Pons (tissue), 1 donor: ENCODE measurements at regions not wholly inside any gene's neighbourhood (a gene's known extent, or its start where the extent isn't known, plus 50 kb on each side); places are given as distances from the start of the nearest gene placed in this dataset.
"Not testable (repeated sequence)": the region's sequence is repeated elsewhere in the genome, so short reads cannot be mapped to it uniquely, and the experiment has no call there.

Experiments used
- DNase-seq: peaks from one replicate; pipeline ENCODE4 v3.0.0-alpha.2; 2016; ENCODE audit warnings: low spot score

DNA sequence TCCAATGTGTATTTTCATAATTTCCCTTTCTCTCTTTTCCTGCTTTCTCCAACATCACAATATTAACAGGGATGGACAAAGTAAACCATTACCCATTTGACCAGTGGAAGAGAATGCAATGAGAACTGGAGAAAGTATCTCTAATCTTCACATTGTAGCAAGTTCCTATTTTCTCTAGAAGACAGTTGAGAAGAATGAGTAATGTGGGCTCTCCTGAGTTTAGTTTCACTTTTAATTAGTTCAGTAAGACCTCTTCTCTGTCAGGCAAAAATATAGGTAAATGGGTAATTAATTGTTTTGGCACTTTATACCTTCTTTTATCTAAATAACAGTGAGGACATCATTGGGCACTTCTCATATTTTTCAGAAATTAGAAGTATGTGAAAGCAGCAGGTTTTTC, 602.0 kb downstream of the GLUD2 start:
- DNase-seq = no peak

DNA sequence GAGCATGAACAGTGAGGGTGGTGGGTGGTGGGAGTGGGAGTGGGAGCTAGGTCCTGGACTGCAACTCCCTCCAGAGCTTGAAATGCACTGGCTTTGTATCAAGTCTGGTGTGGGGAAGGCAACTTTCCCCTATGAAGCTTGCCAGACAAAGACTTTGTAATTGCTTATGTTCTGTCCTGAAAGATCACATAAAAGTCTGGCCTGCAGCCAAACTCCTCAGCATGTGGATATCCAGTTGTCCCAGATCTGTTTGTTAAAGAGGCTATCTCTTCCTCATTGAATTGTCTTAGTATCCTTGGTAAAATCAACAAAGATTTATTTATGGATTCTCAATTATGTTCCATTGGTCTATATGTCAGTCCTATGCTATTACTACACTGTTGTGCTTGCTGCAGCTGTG, 607.9 kb downstream of the GLUD2 start:
- no peak for DNase-seq

DNA sequence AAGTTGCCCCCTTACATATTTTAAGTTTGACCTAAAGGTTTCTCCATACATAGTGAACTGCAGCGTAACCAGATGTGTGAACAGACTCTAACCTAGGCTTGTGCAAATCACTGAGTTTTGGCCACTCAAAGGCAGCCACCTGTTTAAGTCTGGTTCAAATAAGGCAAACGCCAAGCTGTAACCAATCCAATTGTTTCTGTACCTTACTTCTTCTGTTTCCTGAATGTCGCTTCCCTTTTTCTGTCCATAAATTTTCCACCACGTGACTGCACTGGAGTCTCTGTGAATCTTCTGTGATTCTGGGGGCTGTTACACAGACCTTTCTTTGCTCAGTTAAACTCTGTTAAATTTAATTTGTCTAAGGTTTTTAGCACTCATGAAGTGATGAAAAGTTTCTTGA, 618.8 kb downstream of the GLUD2 start:
- DNase-seq = no peak

DNA sequence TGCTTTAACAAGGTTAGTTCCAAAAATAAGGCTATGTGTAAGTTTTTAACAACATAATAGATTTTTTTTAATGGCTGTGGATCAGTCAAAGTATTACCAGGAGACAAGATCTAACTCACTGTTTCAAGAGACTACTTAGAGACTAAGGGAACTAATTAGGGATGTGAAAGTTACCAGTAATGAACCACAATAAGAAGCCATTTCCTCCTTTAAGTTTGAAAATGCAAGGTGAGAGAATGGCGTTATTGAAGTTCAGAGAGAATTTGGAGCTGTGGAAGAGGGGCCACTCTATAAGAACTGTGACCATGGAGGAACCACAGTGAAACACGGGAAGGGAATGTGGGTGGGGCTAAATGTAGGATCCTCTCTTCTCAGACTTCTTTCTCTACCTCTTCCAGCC, 624.2 kb downstream of the GLUD2 start:
- DNase-seq = no peak

DNA sequence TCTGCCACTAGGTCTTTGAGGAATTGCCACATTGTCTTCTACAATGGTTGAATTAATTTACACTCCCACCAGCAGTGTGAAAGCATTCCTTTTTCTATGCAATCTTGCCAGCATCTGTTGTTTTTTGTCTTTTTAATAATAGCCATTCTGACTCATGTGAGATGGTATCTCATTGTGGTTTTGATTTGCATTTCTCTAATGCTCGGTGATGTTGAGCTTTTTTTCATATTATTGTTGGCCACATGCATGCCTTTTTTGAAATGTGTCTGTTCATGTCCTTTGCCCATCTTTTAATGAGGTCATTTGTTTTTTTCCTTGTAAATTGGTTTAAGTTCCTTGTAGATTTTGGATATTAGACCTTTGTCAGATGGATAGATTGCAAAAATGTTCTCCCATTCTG, 661.8 kb downstream of the GLUD2 start:
- DNase-seq = not testable (repeated sequence)

DNA sequence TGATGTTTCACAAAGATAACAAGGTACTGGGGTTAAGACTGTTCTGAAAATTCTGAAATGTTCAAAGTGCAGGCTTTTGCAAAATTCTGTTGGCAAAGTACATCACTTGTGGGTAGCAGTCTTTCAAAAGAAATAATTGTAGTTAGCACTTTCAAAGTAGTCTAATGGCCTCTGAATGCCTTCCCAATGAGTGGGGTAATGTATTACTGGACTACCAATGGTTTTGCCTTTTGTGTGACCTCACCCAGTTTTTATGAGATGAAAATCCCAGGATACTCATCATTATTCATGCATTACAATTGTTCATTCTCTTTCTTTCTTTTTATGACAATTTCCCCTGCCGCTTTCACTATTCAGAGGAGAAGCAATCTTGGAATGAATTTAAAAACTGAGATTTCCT, 686.1 kb downstream of the GLUD2 start:
- no peak for DNase-seq

DNA sequence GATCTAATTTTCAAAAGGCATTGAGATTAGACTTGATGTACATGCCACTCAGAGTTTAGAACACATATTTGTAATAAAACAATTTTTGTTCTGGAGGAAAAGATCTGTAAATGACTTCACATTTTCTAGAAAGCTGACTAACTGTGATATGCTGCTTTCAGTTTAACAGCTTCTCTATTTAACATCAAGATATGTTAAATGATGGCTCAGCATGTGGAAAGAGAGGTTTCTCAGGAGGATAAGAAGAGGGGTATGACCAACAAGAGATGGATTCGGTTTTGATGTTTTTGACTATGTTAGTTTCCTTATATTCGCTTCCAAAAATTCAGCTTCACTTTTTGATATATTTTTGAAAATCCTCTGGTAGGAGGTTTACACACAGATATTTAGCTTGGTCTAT, 698.7 kb downstream of the GLUD2 start:
- no peak for DNase-seq

DNA sequence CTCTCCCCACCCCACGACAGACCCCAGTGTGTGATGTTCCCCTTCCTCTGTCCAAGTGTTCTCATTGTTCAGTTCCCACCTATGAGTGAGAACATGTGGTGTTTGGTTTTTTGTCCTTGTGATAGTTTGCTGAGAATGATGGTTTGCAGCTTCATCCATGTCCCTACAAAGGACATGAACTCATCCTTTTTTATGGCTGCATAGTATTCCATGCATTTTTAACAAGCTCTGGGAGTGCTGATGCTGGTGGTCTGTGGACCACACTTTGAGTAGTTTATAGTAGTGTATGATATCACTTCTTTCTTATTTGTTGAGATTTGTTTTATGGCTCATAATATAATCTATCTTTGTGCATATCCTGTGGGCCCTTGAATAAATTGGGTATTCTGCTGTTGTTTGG, 706.2 kb downstream of the GLUD2 start:
- DNase-seq = not testable (repeated sequence)

DNA sequence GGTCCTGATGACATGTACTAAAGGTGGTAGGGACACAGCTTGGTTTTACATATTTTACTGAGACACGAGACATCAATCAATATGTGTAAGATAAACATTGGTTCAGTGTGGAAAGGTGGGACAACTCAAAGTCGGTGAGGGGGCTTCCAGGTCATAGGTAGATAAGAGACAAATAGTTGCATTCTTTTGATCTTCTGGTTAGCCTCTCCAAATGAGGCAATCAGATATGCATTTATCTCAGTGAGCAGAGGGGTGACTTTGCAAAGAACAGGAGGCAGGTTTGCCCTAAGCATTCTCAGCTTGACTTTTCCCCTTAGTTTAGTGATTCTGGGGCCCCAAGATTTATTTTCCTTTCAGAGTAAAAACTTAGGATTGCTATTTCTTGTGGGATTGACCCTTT, 706.9 kb downstream of the GLUD2 start:
- DNase-seq = no peak

DNA sequence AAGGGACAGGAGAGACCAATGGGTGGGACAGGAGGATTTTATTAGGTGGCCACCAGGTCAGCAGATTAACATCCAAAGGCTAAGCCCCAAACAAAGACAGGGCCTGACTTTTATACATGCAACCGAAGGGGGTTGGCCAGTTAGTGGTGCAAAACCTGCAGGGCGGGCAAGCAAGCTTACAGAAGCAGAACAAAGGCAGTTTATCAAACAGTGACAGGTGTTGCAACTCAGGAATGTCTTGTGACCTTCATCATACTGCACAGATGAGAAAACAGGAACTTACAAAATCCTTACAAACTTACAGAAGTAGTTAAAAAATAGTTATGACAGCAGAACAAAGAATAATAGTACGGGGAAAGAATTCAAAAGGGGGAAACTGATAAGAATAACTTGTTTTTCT, 708.1 kb downstream of the GLUD2 start:
- DNase-seq = no peak

DNA sequence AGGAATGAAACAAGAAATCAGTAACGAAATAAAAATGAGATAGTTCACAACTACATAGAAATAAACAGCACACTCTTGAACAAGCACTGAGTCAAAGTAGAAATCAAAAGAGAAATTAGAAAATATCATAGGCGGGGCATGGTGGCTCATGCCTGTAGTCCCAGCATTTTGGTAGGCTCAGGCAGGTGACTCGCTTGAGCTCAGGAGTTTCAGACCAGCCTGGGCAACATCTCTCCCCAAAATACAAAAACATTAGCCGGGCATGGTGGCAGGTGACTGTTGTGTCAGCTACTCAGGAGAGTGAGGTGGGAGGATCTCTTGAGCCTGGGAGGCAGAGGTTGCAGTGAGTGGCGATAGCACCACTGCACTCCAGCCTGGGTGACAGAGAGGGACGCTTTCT, 714.4 kb downstream of the GLUD2 start:
- DNase-seq = no peak

DNA sequence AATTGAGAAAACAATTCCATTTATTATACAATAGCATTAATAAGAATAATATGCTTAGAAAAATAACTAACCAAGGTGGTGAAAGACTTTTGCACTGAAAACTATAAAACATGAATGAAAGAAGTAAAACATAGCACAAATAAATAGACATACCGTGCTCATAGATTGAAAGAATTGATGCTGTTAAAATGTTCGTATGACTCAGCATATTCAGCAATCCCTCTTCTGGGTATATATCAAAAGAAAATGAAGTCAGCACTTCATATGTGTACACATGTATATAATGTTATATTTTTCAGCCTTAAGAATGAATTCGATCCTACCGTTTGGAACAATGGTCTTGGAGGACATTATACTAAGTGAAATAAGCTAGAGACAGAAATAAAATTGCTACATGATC, 716.3 kb downstream of the GLUD2 start:
- no peak for DNase-seq

DNA sequence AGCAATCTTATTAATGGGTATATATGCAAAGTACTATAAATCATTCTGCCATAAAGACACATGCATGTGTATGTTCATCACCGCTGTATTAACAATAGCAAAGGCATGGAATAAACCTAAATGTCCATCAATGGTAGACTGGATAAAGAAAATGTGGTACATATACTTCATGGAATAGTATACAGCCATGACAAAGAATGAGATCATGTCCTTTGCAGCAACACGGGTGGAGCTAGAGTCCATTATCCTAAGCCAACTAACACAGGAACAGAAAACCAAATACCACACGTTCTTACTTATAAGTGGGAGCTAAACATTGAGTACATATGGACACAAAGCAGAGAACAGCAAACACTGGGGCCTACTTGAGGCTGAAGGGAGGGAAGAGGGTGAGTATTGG, 720.8 kb downstream of the GLUD2 start:
- not testable (repeated sequence) for DNase-seq

DNA sequence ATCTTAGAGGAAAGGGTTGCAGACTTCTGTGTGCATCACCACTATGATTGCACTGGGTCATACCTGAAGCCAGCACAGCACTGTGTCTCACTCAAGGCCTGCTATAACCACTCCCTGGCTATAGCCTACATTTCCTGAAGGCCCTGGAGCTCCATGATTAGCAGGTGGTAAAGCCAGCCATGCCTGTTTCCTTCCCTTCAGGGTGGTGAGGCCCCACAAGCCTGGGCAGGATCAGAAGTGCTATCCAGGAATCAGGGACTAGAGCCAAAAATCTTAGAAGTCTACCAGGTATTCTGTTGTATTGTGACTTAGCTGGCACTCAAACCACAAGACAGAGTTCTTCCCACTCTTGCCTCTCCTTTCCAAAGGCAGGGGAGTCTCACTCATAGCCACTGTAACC, 734.6 kb downstream of the GLUD2 start:
- DNase-seq = no peak

DNA sequence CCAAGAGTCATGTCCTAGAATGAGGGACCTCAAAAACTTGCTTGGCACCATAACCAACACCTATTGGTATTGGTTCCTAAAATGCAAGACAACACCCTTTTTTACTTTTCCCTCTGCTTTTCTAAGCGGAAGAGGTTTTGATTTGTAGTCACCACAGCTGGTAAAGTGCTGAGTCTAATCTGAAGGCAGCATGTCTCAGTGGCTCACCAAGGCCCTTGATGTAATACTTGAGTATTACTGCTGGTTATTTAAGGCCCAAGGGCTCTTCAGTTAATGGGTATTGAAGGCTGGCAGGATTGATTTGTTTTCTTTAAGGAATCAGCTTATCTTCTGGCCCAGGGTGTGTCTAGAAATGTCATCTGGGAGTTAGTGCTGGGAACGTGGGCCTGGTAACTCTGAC, 735.1 kb downstream of the GLUD2 start:
- DNase-seq = no peak

DNA sequence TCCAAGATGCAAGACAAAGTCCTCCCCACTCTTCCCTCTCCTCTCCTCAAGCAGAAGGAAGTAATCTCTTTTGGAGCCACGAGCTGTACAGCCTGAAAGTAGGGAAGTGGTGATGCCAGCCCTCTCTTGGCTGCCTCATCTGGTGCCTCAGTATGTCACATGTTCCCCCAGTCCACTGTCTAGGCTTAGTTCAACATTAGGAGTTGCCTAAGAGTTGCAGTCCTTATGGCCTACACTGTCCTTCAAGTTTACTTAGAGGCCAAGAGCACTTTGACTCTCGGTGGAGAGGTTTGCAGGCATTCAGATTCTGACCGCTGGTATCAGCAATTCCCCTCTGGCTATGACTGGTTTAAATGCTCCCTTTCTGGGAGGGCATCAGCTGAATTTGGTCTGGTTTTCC, 735.6 kb downstream of the GLUD2 start:
- DNase-seq = no peak

DNA sequence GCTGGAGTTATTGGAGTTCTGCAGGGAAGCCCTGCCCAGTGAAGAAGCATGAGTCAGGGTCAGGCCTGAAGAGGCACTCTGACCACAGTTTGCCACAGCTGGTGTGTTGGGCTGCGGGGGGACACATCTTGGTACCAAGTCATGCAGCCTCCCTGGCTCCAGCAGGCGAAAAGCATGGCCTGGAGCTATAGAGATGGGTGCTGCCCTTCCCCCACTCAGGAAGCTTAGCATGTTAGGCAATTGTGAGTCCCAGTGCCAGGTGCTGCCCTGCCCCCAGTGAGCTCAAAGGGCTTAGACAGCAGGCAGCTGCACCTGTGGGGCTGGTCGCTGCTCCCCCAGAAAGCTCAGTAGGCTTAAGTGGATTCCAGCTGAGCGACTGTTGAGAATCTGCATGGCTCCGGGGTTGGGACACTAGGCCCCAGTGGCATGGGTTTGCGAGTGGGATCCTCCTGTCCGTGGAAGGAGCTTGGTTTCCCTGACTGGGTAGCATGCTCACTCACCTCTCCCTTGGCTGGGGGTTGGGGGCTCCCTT, 755.5 kb downstream of the GLUD2 start:
- no peak for DNase-seq

DNA sequence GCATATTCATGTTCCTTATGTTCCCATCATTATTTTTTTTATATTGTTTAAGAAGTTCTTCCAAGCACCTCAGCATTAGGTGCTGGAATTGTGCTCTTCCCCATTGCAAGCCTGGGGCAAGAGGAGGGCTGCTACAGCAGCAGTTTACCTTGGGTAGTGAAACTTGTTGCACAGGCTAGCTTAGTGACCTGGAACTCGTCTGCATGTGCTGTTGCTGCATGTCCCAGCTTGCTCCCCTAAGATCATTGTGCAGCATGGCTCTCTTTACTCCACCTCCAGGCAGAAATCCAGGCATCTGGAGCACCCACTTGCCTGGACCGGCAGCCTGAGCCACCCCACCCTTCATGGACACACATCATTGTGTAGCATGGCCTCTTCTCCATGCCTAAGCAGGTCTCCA, 776.0 kb downstream of the GLUD2 start:
- no peak for DNase-seq

DNA sequence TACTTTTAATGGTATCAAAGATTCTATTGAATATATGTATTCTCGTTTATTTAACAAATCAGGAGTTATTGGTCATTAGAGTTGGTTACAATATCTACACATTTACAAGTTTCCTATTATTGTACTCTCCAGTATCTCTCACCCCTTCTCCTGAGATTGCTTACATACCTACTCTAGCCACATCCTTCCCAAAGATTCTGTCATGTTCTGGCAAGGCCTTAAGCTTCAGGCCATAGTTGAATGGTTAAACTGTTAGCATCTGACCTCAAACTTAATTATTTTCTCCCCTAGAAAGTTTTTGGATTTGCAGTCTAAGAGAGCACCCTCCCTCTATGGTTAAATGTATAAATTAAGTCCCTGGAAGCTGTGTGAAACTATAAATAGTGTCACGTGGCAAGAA, 784.2 kb downstream of the GLUD2 start:
- no peak for DNase-seq

DNA sequence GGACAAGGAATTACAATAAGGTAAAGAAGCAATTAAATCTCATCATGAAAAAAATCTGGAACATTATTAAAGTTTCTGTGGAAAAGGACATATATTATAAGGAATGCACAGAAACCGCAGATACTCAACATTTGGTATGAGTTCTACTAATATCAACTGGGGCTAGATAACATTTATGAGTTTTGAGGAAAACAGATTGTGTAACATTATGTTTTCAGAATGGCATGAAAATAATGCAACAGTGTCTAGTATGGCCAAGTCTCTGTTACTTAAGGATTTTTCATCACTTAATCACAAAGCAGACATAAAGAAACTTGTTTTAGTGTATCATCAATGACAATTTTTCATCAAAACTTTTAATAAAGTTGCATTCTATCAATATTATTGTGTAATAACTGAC, 785.0 kb downstream of the GLUD2 start:
- DNase-seq = no peak

DNA sequence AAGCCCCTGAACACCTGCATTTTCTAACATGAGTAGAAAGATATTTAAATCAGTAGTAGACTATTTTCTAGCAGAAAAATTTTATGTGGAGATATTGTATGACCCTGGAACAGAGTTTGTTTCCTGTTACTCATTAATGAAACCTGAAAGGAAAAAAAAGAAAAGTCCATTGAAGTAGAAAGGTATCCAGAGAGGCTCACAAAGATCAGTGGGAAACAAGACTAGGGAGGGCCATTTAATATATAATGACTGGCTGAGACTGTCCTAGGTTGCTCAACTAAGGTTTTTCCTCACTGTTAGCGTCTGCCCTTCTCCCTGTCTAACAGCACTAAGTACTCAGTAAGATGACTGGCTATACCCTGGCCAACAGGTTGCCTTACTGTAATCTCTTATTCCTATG, 788.6 kb downstream of the GLUD2 start:
- DNase-seq = no peak

DNA sequence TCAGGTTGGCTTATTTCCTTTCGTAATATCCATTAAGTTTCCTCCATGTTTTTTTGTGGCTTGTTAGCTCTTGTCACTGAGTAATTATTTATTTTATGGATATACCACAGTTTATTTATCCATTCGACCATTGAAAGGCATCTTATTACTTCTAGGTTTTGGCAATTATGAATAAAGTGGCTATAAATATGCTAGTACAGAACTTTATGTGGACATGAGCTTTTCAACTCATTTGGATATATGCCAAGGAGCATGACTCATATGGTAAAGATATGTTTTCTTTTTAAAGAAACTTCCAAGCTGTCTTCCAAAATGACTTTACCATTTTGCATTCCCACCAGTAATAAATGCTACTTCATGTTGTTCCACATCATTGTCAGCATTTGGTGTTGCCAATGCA, 803.6 kb downstream of the GLUD2 start:
- no peak for DNase-seq

DNA sequence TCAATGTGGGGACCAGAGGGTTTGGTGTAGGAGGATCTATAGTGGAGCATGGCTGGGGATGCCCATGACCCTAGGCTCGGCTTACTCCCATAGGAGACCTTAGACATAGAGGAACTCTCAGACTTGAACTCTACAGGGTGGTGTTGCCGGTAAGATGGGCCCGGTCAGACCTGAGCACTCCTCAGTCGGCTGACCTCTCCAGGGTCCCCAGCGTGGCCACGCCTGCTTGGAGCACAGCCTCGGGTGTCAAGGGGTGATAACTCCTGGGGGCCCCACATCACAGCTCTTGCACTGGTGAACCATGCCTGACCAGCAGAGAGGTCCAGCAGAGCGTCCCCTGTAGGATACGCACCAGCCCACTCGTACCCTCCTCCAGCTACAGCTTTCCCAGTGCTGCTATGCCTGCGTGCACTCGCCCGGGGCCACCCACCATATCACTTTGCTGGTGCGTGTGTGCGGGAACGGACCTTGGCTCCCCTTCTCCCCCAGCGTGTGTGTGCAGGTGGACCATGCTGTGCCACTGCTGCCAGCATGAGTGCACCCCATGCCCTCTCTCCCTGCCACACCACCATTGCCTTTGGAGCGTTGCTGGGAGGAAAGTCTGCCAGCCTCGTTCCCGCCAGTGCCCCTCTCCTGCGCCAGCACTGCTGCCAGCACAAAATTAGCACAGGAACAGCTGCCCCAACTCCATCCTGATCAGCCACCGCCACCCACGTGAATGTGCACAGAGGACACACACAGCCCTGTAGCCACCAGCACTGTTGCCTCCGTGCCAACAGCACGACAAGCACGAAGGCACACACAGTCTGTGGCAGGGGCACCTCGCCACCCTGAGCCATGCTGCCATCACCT, 806.6 kb downstream of the GLUD2 start:
- DNase-seq = no peak

DNA sequence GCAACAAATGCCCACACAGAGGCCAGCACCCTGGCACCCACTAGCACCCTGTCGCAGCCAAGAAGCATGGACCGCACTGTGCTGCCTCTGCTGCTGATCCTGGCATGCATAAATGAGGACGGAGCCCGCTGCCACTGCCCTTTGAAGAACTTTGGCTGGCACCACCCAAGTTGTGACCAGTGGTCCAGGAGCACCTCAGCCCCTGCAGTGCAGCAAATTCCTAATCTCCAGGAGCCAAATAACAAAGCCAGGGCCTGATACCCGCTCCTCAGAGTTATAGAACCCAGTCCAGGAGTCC, 807.2 kb downstream of the GLUD2 start:
- no peak for DNase-seq
